ENCODE measurements at regions not wholly inside any gene's neighbourhood (a gene's known extent, or its start where the extent isn't known, plus 50 kb on each side); places are given as distances from the start of the nearest gene placed in this dataset.

DNA sequence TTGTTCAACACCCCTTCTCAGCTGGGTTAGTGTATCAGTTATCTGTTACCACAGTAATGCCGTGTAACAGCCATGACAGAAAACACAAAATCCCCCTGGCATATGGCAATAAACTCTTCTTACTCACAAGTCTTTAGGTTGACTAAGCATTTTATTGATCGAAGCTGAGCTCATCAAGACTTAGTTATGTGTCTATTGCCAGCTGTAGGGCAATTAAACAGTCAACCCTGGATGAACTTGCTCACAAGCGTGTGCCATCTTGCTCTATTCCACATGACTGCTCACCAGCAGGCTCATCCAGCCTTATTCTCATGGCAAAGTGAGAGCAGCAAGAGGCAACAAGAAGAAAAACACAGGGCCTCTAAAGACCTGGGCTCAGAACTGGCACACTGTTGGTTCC, 333.8 kb upstream of the PTBP2 start:
- WGBS: 90% methylated on average over 3 of the region's 3 CpGs
- DNase-seq (ENCODE audit: low spot score): no peak
- H3K4me3 ChIP-seq (ENCODE audit: low read depth in 1 of 3, low read length in 3 of 3): no peak overlapping the region
- TF ChIP-seq RAD21 (IDR thresholded peaks at IDR 0.05) (no peak), JUND (IDR thresholded peaks at IDR 0.05) (no peak), HNF4G (IDR thresholded peaks at IDR 0.05) (no peak), HNF4A (conservative IDR thresholded peaks at IDR 0.05) (no peak), CTCF (IDR thresholded peaks at IDR 0.05; ENCODE audit: low read depth, low read length, missing input control) (no peak), TAF1 (conservative IDR thresholded peaks at IDR 0.05) (no peak), FOXA2 (IDR thresholded peaks at IDR 0.05) (no peak)
- TF ChIP-seq, protein P1, sequence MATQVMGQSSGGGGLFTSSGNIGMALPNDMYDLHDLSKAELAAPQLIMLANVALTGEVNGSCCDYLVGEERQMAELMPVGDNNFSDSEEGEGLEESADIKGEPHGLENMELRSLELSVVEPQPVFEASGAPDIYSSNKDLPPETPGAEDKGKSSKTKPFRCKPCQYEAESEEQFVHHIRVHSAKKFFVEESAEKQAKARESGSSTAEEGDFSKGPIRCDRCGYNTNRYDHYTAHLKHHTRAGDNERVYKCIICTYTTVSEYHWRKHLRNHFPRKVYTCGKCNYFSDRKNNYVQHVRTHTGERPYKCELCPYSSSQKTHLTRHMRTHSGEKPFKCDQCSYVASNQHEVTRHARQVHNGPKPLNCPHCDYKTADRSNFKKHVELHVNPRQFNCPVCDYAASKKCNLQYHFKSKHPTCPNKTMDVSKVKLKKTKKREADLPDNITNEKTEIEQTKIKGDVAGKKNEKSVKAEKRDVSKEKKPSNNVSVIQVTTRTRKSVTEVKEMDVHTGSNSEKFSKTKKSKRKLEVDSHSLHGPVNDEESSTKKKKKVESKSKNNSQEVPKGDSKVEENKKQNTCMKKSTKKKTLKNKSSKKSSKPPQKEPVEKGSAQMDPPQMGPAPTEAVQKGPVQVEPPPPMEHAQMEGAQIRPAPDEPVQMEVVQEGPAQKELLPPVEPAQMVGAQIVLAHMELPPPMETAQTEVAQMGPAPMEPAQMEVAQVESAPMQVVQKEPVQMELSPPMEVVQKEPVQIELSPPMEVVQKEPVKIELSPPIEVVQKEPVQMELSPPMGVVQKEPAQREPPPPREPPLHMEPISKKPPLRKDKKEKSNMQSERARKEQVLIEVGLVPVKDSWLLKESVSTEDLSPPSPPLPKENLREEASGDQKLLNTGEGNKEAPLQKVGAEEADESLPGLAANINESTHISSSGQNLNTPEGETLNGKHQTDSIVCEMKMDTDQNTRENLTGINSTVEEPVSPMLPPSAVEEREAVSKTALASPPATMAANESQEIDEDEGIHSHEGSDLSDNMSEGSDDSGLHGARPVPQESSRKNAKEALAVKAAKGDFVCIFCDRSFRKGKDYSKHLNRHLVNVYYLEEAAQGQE (IDR thresholded peaks at IDR 0.05): no peak
- H3K27me3 ChIP-seq (ENCODE audit: control insufficient read depth in 4 of 4, insufficient read depth in 4 of 4, low read length in 3 of 4): no peaks in the 10 kb centered on the region
- no peak overlapping the region for H3K9ac ChIP-seq (ENCODE audit: low read depth in 1 of 2, low read length in 2 of 2)
- no peaks in the 10 kb centered on the region for H3K4me1 ChIP-seq (ENCODE audit: control insufficient read depth in 4 of 4, insufficient read depth in 4 of 4, low read length in 3 of 4)
- no peaks in the 10 kb centered on the region for H3K36me3 ChIP-seq (ENCODE audit: control insufficient read depth in 4 of 4, insufficient read depth in 3 of 4, low read depth in 1 of 4, low read length in 3 of 4)
- no peak overlapping the region for H3K27ac ChIP-seq (ENCODE audit: low read depth in 1 of 2, low read length in 2 of 2)
- no peaks in the 10 kb centered on the region for H3K9me3 ChIP-seq (ENCODE audit: control insufficient read depth in 4 of 4, low read length in 3 of 4)

DNA sequence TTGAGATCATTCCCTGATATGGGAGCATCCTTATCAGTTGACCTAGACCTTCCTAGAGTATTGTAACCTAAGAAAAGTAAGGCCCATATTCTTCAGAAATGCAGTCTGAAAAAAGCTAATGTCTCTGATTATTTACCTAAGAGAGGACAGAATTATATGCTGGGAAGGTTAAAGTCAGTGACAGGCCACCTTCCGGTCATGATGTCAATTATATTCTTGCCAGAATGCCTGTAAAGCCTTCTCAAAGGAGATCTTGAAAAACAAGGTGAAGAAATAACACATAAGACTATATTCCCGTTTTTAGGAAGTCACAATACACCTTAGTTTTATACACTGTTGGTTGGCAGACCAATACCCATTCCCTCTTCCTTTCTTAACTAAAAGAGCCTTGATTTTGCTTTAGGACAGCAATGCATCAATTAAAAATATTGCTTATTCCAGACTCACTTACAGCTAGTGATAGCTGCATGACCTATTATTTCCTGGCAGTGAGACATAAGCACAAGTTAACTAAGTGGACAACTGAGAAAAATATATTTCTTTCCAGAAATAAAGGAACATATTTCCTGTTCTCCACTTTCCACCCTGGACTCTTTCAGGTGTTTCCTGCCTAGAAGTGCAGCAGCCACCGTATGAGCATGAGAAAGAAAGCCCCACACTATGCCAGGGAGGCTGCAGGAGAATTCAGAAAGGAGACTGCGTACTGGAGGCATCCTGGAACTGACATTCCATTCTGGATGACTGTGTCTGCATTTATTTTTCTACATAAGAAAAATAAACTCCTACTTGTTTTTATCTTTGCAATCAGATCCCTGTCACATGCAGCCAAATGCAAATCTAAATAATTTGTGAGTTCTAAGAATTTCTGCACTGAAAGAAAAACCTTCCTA, 332.9 kb upstream of the PTBP2 start:
- H3K27me3 ChIP-seq (ENCODE audit: control insufficient read depth in 4 of 4, insufficient read depth in 4 of 4, low read length in 3 of 4): no peaks in the 10 kb centered on the region
- H3K4me3 ChIP-seq (ENCODE audit: low read depth in 1 of 3, low read length in 3 of 3): no peak overlapping the region
- H3K4me1 ChIP-seq (ENCODE audit: control insufficient read depth in 4 of 4, insufficient read depth in 4 of 4, low read length in 3 of 4): no peaks in the 10 kb centered on the region
- no peaks in the 10 kb centered on the region for H3K36me3 ChIP-seq (ENCODE audit: control insufficient read depth in 4 of 4, insufficient read depth in 3 of 4, low read depth in 1 of 4, low read length in 3 of 4)
- no peak for DNase-seq (ENCODE audit: low spot score)
- no peaks in the 10 kb centered on the region for H3K9me3 ChIP-seq (ENCODE audit: control insufficient read depth in 4 of 4, low read length in 3 of 4)
- 77% methylated on average over 4 of the region's 4 CpGs for WGBS
- H3K27ac ChIP-seq (ENCODE audit: low read depth in 1 of 2, low read length in 2 of 2): no peak overlapping the region
- no peak overlapping the region for H3K9ac ChIP-seq (ENCODE audit: low read depth in 1 of 2, low read length in 2 of 2)
- TF ChIP-seq RAD21 (IDR thresholded peaks at IDR 0.05) (no peak), HNF4A (conservative IDR thresholded peaks at IDR 0.05) (no peak), FOXA2 (IDR thresholded peaks at IDR 0.05) (no peak), RXRA (IDR thresholded peaks at IDR 0.05) (no peak), YY1 (IDR thresholded peaks at IDR 0.05) (no peak), EGR1 (IDR thresholded peaks at IDR 0.05; ENCODE audit: low read depth in 2 of 2) (no peak), HNF4G (IDR thresholded peaks at IDR 0.05) (no peak), SP1 (IDR thresholded peaks at IDR 0.05) (no peak), FOXA1 (IDR thresholded peaks at IDR 0.05) (no peak), GABPA (IDR thresholded peaks at IDR 0.05 in 1 of 2, conservative IDR thresholded peaks at IDR 0.05 in 1 of 2) (no peak), JUND (IDR thresholded peaks at IDR 0.05) (no peak)
- TF ChIP-seq, protein P2, sequence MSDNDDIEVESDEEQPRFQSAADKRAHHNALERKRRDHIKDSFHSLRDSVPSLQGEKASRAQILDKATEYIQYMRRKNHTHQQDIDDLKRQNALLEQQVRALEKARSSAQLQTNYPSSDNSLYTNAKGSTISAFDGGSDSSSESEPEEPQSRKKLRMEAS (IDR thresholded peaks at IDR 0.05): no peak
- TF ChIP-seq, protein P3, sequence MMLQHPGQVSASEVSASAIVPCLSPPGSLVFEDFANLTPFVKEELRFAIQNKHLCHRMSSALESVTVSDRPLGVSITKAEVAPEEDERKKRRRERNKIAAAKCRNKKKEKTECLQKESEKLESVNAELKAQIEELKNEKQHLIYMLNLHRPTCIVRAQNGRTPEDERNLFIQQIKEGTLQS (IDR thresholded peaks at IDR 0.05): no peak

Measured in liver (tissue), 8 donors.